Coronary artery (tissue), 2 donors: ENCODE measurements at regions not wholly inside any gene's neighbourhood (a gene's known extent, or its start where the extent isn't known, plus 50 kb on each side); places are given as distances from the start of the nearest gene placed in this dataset.
"Not testable (repeated sequence)": the region's sequence is repeated elsewhere in the genome, so short reads cannot be mapped to it uniquely, and the experiment has no call there.

Source experiments
- DNase-seq: peaks from one replicate; pipeline ENCODE4 v3.0.0-alpha.2; 2017; ENCODE audit warnings: low spot score
- H3K27ac ChIP-seq, 2 donors: fragments of 200-600 bp; sonication (generic); one replicate each; pipeline ENCODE4 v1.5.1; 2016 to 2019
- H3K4me3 ChIP-seq: fragments of 200-600 bp; sonication (generic); 2 replicates; pipeline ENCODE4 v1.5.1; 2016; ENCODE audit warnings: mild to moderate bottlenecking, moderate library complexity
- TF ChIP-seq, protein P1 (sequence below): fragments of 200-600 bp; sonication (generic); IDR thresholded peaks from one replicate; pipeline ENCODE4 v1.5.1; 2019; ENCODE audit warnings: antibody characterized with exemption

DNA sequence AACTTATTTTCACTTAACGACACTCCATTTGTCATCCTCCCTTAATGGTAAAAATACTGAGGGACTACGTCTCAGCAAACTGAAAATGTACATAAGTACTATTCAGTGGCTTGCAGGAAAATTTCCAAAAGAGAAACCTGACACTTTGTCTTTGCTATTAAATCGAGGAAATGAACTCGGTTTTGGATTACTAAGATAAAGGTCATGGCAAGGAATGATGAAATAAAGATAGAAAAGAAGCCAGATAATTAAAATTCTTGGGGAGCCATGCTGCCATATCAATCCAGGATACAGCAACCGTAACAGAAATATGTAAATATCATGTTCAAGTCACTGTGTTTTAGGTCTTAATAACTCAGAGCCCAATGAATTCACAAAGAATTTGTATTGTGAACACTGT is 647.8 kb downstream of the CDH9 start:
- Histone ChIP-seq H3K4me3 (no peak overlapping the region), H3K27ac (no peak overlapping the region)
- DNase-seq: no peak
- TF ChIP-seq, protein P1, sequence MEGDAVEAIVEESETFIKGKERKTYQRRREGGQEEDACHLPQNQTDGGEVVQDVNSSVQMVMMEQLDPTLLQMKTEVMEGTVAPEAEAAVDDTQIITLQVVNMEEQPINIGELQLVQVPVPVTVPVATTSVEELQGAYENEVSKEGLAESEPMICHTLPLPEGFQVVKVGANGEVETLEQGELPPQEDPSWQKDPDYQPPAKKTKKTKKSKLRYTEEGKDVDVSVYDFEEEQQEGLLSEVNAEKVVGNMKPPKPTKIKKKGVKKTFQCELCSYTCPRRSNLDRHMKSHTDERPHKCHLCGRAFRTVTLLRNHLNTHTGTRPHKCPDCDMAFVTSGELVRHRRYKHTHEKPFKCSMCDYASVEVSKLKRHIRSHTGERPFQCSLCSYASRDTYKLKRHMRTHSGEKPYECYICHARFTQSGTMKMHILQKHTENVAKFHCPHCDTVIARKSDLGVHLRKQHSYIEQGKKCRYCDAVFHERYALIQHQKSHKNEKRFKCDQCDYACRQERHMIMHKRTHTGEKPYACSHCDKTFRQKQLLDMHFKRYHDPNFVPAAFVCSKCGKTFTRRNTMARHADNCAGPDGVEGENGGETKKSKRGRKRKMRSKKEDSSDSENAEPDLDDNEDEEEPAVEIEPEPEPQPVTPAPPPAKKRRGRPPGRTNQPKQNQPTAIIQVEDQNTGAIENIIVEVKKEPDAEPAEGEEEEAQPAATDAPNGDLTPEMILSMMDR: no peak

DNA sequence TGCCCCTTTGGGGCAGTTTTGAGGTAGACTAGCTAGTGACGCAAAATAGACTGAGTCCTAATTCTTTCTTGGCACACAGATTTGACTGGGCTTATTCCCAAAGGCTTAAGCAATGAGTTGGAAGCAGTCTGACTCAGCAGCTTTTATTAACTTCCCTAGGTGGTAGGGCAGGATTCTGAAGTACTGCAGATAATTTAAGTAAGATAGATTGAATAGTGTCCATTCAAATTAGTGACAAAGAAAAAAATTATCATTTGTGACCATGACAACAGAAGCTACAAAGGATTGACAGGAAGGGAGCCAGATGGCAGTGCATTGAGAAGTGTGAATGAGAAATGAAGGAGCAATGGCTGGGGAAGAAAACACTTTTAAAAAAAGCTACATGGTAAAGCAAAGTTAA is 649.4 kb downstream of the CDH9 start:
- TF ChIP-seq, protein P1: no peak
- no peak overlapping the region for H3K27ac ChIP-seq
- DNase-seq: no peak
- H3K4me3 ChIP-seq: no peak overlapping the region

DNA sequence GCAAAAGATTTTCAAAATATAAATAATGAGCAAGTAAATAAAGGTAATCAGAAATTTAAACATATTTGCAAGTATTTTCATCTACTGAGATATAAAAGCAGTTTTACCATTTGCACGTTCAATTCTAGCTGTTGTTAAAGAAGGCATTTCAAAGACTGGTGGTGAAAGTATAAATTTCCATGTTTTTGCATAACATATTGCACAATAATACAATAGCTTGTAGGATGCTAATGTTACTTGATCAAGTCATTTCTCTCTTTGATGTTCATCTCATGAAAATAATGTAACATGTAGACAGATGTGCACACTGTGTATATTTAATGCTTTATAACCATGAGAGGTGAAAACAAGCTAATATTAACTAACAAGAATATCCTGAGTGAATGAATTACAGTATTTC is 651.9 kb downstream of the CDH9 start:
- DNase-seq: no peak
- Histone ChIP-seq H3K27ac (no peak overlapping the region), H3K4me3 (no peak overlapping the region)
- TF ChIP-seq, protein P1: no peak

DNA sequence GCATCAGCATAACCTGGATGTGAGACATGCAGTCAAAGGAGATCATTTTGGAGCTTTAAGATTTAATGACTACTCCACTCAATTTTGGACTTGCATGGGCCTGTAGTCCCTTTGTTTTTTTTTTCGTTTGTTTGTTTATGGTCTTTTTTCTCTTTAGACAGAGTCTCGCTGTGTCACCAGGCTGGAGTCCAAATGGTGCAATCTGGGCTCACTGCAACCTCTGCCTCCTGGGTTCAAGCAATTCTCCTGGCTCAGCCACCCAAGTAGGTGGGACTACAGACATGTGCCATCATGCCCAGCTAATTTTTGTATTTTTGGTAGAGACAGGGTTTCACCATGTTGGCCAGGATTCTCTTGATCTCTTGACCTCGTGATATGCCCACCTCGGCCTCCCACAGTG is 673.8 kb downstream of the CDH9 start:
- DNase-seq, H3K4me3 ChIP-seq, H3K27ac ChIP-seq: not testable (repeated sequence)

DNA sequence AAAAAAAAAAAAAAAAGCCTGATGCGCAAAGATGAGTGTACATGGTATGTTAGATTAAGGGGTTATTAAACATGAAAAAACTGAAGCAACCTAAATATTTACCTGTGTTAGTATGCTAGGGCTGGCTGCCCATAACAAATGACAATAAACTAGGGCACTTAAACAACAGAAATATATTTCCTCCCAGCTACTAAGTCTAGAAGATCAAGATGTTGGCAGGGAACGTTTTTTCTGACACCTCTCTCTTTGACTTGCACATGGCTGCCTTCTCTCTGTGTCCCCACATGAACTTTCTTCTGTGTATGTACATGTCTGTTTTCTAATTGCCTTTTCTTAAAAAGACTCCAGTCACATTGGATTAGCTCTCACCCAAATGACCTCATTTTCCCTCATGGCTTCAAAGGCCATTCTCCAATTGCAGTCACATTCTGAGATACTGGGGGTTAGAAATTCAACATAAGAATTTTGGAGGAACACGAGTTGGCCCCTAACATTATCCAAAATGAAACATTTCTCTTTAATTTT is 694.5 kb downstream of the CDH9 start:
- TF ChIP-seq, protein P1: no peak
- no peak overlapping the region for H3K27ac ChIP-seq
- no peak for DNase-seq
- H3K4me3 ChIP-seq: no peak overlapping the region

DNA sequence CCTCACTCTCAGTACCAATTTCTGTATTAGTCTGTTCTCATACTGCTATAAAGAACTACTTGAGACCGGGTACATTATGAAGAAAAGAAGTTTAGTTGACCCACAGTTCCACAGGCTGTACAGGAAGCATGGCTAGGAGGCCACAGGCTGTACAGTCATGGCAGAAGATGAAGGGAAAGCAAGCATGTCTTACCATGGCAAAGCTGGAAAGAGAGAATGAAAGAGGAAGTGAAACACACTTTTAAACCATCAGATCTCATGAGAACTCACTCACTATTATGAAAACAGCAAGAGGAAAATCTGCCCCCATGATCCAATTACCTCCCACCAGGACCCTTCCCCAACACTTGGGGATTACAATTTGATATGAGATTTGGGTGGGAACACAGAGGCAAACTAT is 698.8 kb downstream of the CDH9 start:
- DNase-seq: no peak
- H3K27ac ChIP-seq: no peak overlapping the region
- no peak overlapping the region for H3K4me3 ChIP-seq
- TF ChIP-seq, protein P1: no peak

DNA sequence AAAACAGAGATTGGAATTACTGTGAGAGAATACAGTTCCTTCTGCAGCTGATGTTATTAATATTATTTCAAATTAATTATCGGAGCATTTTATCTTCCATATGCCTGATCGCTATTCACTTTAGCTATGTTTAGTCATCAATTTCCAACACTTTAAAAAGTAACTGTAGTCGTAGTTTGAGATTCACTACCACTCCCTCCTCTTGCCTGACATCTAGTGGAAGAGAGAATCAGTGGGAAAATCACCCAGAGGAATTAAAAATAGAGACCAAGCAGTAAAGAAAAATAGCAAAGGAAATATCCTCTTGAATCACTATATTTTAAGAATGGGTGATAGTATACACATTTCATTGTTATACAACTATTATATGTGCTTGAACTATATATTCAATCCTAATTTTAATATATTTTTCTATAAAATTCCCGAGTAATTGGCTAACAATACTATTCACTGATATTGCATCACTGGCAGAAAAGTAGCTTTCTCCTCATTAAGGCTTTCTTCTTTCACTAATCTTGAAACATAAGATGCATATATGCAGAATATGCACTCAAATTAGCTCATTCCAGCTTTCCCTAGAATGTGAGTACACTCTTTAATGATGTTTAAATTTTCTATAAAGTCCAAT is 708.7 kb downstream of the CDH9 start:
- no peak for DNase-seq
- Histone ChIP-seq H3K27ac (no peak overlapping the region), H3K4me3 (no peak overlapping the region)
- TF ChIP-seq, protein P1: no peak
